RPMI7951 (cell line): ENCODE measurements at regions not wholly inside any gene's neighbourhood (a gene's known extent, or its start where the extent isn't known, plus 50 kb on each side); places are given as distances from the start of the nearest gene placed in this dataset.
A peak's percentile ranks its signal among the peaks of the same experiment; 100 is the strongest.
"Not testable (repeated sequence)": the region's sequence is repeated elsewhere in the genome, so short reads cannot be mapped to it uniquely, and the experiment has no call there.

ENCODE experiments used
- DNase-seq: peaks from one replicate; pipeline ENCODE4 v3.0.0-alpha.2; 2012; ENCODE audit warnings: low read depth

- no peak for DNase-seq
Measured at GRCh38 chr18:22284581-22285360, 115.4 kb downstream of the GATA6 start.

- DNase-seq: not testable (repeated sequence)
Measured at GRCh38 chr18:22283855-22284254, 114.5 kb downstream of the GATA6 start.

- DNase-seq: peak; percentile 38
Measured at GRCh38 chr18:22283397-22283796, 114.0 kb downstream of the GATA6 start.

GRCh38 chr18:22283116-22283395 lies 113.7 kb downstream of the GATA6 start:
- no peak for DNase-seq

GRCh38 chr18:22282311-22283115 lies 113.1 kb downstream of the GATA6 start:
- DNase-seq: peak; percentile 93

- no peak for DNase-seq
Measured at GRCh38 chr18:22280453-22280750, 111.0 kb downstream of the GATA6 start.

GRCh38 chr18:22279741-22280452 lies 110.5 kb downstream of the GATA6 start:
- no peak for DNase-seq

- DNase-seq: no peak
Measured at GRCh38 chr18:22278798-22279197, 109.4 kb downstream of the GATA6 start.

- DNase-seq: no peak
Measured at GRCh38 chr18:22277758-22278157, 108.4 kb downstream of the GATA6 start.

GRCh38 chr18:22276334-22276713 lies 106.9 kb downstream of the GATA6 start:
- no peak for DNase-seq

GRCh38 chr18:22275706-22276333 lies 106.4 kb downstream of the GATA6 start:
- DNase-seq: no peak

- DNase-seq: no peak
Measured at GRCh38 chr18:22273101-22274039, 104.0 kb downstream of the GATA6 start.

GRCh38 chr18:22272242-22272641 lies 102.9 kb downstream of the GATA6 start:
- no peak for DNase-seq

- no peak for DNase-seq
Measured at GRCh38 chr18:22271030-22271429, 101.6 kb downstream of the GATA6 start.

GRCh38 chr18:22268641-22269128 lies 99.3 kb downstream of the GATA6 start:
- DNase-seq: no peak

- no peak for DNase-seq
Measured at GRCh38 chr18:22267697-22268096, 98.3 kb downstream of the GATA6 start.

- DNase-seq: no peak
Measured at GRCh38 chr18:22267225-22267624, 97.8 kb downstream of the GATA6 start.

GRCh38 chr18:22265838-22266237 lies 96.4 kb downstream of the GATA6 start:
- DNase-seq: no peak

- no peak for DNase-seq
Measured at GRCh38 chr18:22260208-22260820, 90.9 kb downstream of the GATA6 start.

GRCh38 chr18:22257022-22257543 lies 87.7 kb downstream of the GATA6 start:
- DNase-seq: no peak
